Kidney (tissue), 13 donors: ENCODE measurements at regions not wholly inside any gene's neighbourhood (a gene's known extent, or its start where the extent isn't known, plus 50 kb on each side); places are given as distances from the start of the nearest gene placed in this dataset.

Experiments used
- DNase-seq, 5 donors: peaks; one replicate each; pipeline ENCODE4 v3.0.0-alpha.2; 2013 to 2020
- FAIRE-seq: peaks from 2 replicates; lab custom pipeline; 2012; peaks lifted over from hg19 to GRCh38; lab: Jason Lieb, UNC
- H3K27ac ChIP-seq, 2 donors: one replicate each; pipeline ENCODE4 v1.7.0; 2013; ENCODE audit warnings: low read depth in 2 of 2, low read length in 2 of 2, inconsistent platforms in 1 of 2
- H3K27me3 ChIP-seq: one replicate; pipeline ENCODE4 v1.7.1; 2013; ENCODE audit warnings: low read length, inconsistent platforms; ENCODE audit not compliant: control insufficient read depth, insufficient read depth
- H3K36me3 ChIP-seq, 3 donors: one replicate each; pipeline versions ENCODE4 v1.7.0 to v1.7.1; 2013; ENCODE audit warnings: low read length in 3 of 3, control low read depth in 1 of 3, inconsistent platforms in 1 of 3; ENCODE audit not compliant: insufficient read depth in 3 of 3, control insufficient read depth in 2 of 3
- H3K4me1 ChIP-seq, 3 donors: one replicate each; pipeline versions ENCODE4 v1.7.0 to v1.7.1; 2013; ENCODE audit warnings: low read length in 3 of 3, inconsistent platforms in 1 of 3, low read depth in 1 of 3; ENCODE audit not compliant: control insufficient read depth in 2 of 3, insufficient read depth in 2 of 3
- H3K4me3 ChIP-seq, 3 donors: one replicate each; pipeline versions ENCODE4 v1.7.0 to v1.8.1; 2013; ENCODE audit warnings: low read length in 3 of 3, control low read depth in 1 of 3, inconsistent platforms in 1 of 3
- H3K9ac ChIP-seq, 3 donors: one replicate each; pipeline versions ENCODE4 v1.7.0 to v1.7.1; 2013; ENCODE audit warnings: low read length in 3 of 3, control low read depth in 1 of 3, inconsistent platforms in 1 of 3
- H3K9me3 ChIP-seq, 3 donors: one replicate each; pipeline versions ENCODE4 v1.7.0 to v1.7.1; 2013; ENCODE audit warnings: low read length in 3 of 3, control low read depth in 1 of 3, inconsistent platforms in 1 of 3; ENCODE audit not compliant: control insufficient read depth in 2 of 3, insufficient read depth in 1 of 3
- CTCF ChIP-seq: IDR thresholded peaks from 3 replicates; pipeline ENCODE4 v1.5.1; 2012; ENCODE audit warnings: mild to moderate bottlenecking, moderate library complexity, borderline replicate concordance; ENCODE audit not compliant: insufficient read depth; ENCODE audit errors: extremely low read depth
- intact Hi-C: fragments of 100-400 bp; cut with DNase I; formaldehyde crosslinking; loops from one replicate; pipeline ENCODE4 v1.11.1; 2022
- donor health status: control.
- donor health status: control.
- donor health status: control.
- donor health status: control.
- donor health status: control.
- donor health status: DM: yes; HTN: yes; CAD: no.
- donor health status: Normal renal cell carcinoma (clear cell type).

- no peak for FAIRE-seq
- no peaks in the 10 kb centered on the region for H3K9me3 ChIP-seq
- intact Hi-C loops = no loop called here
- DNase-seq = no peak
- H3K9ac ChIP-seq = no peak overlapping the region
- no peak for TF ChIP-seq CTCF
- H3K36me3 ChIP-seq = no peaks in the 10 kb centered on the region
- no peak overlapping the region for H3K4me3 ChIP-seq
- no peak overlapping the region for H3K27ac ChIP-seq
- H3K4me1 ChIP-seq = no peaks in the 10 kb centered on the region
- no peaks in the 10 kb centered on the region for H3K27me3 ChIP-seq
These were observed 301.5 kb upstream of the ELAVL2 start for GRCh38 chr9:24127519-24127918.

- Histone ChIP-seq H3K27me3 (no peaks in the 10 kb centered on the region), H3K36me3 (no peaks in the 10 kb centered on the region), H3K4me3 (no peak overlapping the region), H3K27ac (no peak overlapping the region), H3K9me3 (no peaks in the 10 kb centered on the region), H3K9ac (no peak overlapping the region), H3K4me1 (no peaks in the 10 kb centered on the region)
- intact Hi-C loops = no loop called here
- FAIRE-seq (no peak), DNase-seq (no peak)
- no peak for TF ChIP-seq CTCF
These were observed 292.1 kb upstream of the ELAVL2 start for GRCh38 chr9:24118190-24118589.

- Histone ChIP-seq H3K9me3 (peaks cover 0 to 2% (median 0%) of the 10 kb centered on the region in 3 donors), H3K27me3 (no peaks in the 10 kb centered on the region), H3K4me3 (no peak overlapping the region), H3K9ac (no peak overlapping the region), H3K4me1 (no peaks in the 10 kb centered on the region), H3K36me3 (no peaks in the 10 kb centered on the region), H3K27ac (no peak overlapping the region)
- FAIRE-seq (no peak), DNase-seq (no peak)
- intact Hi-C loops = no loop called here
- TF ChIP-seq CTCF = no peak
These were observed 270.7 kb upstream of the ELAVL2 start for GRCh38 chr9:24096756-24097155.

GRCh38 chr9:24095246-24095645 is 269.2 kb upstream of the ELAVL2 start:
- H3K27ac ChIP-seq = no peak overlapping the region
- peaks cover 0 to 2% (median 0%) of the 10 kb centered on the region in 3 donors for H3K9me3 ChIP-seq
- H3K4me3 ChIP-seq = no peak overlapping the region
- H3K36me3 ChIP-seq = no peaks in the 10 kb centered on the region
- no peaks in the 10 kb centered on the region for H3K4me1 ChIP-seq
- TF ChIP-seq CTCF = no peak
- DNase-seq (no peak), FAIRE-seq (no peak)
- intact Hi-C loops = no loop called here
- no peak overlapping the region for H3K9ac ChIP-seq
- no peaks in the 10 kb centered on the region for H3K27me3 ChIP-seq
